ENCODE measurements at regions not wholly inside any gene's neighbourhood (a gene's known extent, or its start where the extent isn't known, plus 50 kb on each side); places are given as distances from the start of the nearest gene placed in this dataset.

DNA sequence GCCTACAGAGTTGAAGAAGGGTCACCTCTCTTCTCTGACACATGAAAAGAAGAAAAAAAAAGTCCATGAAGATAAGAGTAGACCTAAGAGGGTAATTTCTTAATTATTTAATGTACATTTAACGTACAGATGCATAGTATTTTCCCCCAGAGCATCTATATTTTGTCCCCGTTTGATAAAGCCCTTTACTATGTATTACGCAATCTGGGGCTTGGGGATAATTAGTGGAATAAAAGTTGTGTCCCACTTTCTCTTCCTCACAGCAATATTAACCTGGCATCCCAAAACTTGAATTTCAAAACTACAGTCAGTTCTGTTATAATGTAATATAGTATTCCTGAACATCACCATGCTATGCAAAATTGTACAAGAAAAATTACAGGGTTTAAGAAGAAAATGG is 254.1 kb downstream of the SUCLG1 start:
- dilution Hi-C loops (cut with MboI; ENCODE audit: extremely low pct_ligation_motif_present, low sequenced_read_pairs): no loop called here
- Histone ChIP-seq H3K27ac (ENCODE audit: control insufficient read depth, insufficient read depth, low read length) (no peak overlapping the region), H3K4me3 (ENCODE audit: control insufficient read depth in 2 of 3, extremely low read depth in 1 of 3, insufficient read depth in 2 of 3, low read depth in 1 of 3, low read length in 3 of 3) (no peak overlapping the region), H3K9me1 (ENCODE audit: control insufficient read depth, extremely low read depth, insufficient read depth, low read length) (no peaks in the 10 kb centered on the region), H3K36me3 (ENCODE audit: control insufficient read depth in 2 of 2, extremely low read depth in 1 of 2, insufficient read depth in 2 of 2, low read length in 2 of 2) (no peaks in the 10 kb centered on the region), H3K9ac (ENCODE audit: control insufficient read depth, extremely low read depth, insufficient read depth, low read length) (no peak overlapping the region), H3K9me3 (ENCODE audit: control insufficient read depth, low read depth, low read length) (no peaks in the 10 kb centered on the region), H3K4me2 (ENCODE audit: control insufficient read depth, extremely low read depth, insufficient read depth, low read depth, low read length) (no peak overlapping the region), H3K79me2 (ENCODE audit: control insufficient read depth, insufficient read depth, low read length) (no peaks in the 10 kb centered on the region), H3K27me3 (ENCODE audit: control insufficient read depth, extremely low read depth, insufficient read depth, low read length) (peaks cover 16% of the 10 kb centered on the region), H3K4me1 (ENCODE audit: control insufficient read depth, extremely low read depth, insufficient read depth, low read length) (no peaks in the 10 kb centered on the region), H2AFZ (ENCODE audit: control insufficient read depth, low read length) (no peak overlapping the region), H4K20me1 (ENCODE audit: control insufficient read depth, extremely low read depth, insufficient read depth, low read length) (no peaks in the 10 kb centered on the region)
- DNase-seq (ENCODE audit: low read depth, low spot score) (no peak), FAIRE-seq (no peak)
- TF ChIP-seq CTCF (optimal IDR thresholded peaks at IDR 0.05 in 1 of 3, IDR thresholded peaks at IDR 0.05 in 1 of 3, conservative IDR thresholded peaks at IDR 0.05 in 1 of 3; ENCODE audit: extremely low read depth in 1 of 3, insufficient read depth in 2 of 3, low read length in 3 of 3) (no peak), EZH2 (IDR thresholded peaks at IDR 0.05; ENCODE audit: low read length) (no peak)

DNA sequence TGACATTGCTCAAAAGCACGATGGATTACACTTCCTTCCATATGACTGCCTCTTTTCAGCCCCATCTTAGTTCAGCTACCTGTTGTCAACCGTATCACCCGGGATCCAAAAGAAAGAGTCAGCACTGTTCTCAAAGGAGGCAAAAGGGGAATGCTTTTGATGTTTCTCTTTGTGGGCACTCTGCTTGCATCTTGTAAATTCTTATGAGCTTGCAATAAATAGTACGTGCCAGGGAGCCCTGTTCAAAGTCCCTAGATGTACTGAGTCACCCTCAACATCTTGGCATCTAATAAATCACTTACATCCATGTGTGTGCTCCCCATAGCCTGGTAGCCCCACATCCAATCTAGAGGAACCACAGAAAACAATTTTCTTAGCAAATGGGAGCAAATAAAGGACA is 256.9 kb downstream of the SUCLG1 start:
- peaks cover 16% of the 10 kb centered on the region for H3K27me3 ChIP-seq (ENCODE audit: control insufficient read depth, extremely low read depth, insufficient read depth, low read length)
- no peak for TF ChIP-seq EZH2 (IDR thresholded peaks at IDR 0.05; ENCODE audit: low read length)
- no peak for TF ChIP-seq CTCF (optimal IDR thresholded peaks at IDR 0.05 in 1 of 3, IDR thresholded peaks at IDR 0.05 in 1 of 3, conservative IDR thresholded peaks at IDR 0.05 in 1 of 3; ENCODE audit: extremely low read depth in 1 of 3, insufficient read depth in 2 of 3, low read length in 3 of 3)
- no peaks in the 10 kb centered on the region for H3K9me1 ChIP-seq (ENCODE audit: control insufficient read depth, extremely low read depth, insufficient read depth, low read length)
- no peaks in the 10 kb centered on the region for H4K20me1 ChIP-seq (ENCODE audit: control insufficient read depth, extremely low read depth, insufficient read depth, low read length)
- no peak overlapping the region for H3K27ac ChIP-seq (ENCODE audit: control insufficient read depth, insufficient read depth, low read length)
- FAIRE-seq: no peak
- H3K9ac ChIP-seq (ENCODE audit: control insufficient read depth, extremely low read depth, insufficient read depth, low read length): no peak overlapping the region
- no peak overlapping the region for H3K4me2 ChIP-seq (ENCODE audit: control insufficient read depth, extremely low read depth, insufficient read depth, low read depth, low read length)
- DNase-seq (ENCODE audit: low read depth, low spot score): no peak
- H3K9me3 ChIP-seq (ENCODE audit: control insufficient read depth, low read depth, low read length): no peaks in the 10 kb centered on the region
- dilution Hi-C loops (cut with MboI; ENCODE audit: extremely low pct_ligation_motif_present, low sequenced_read_pairs): no loop called here
- no peaks in the 10 kb centered on the region for H3K79me2 ChIP-seq (ENCODE audit: control insufficient read depth, insufficient read depth, low read length)
- H3K4me3 ChIP-seq (ENCODE audit: control insufficient read depth in 2 of 3, extremely low read depth in 1 of 3, insufficient read depth in 2 of 3, low read depth in 1 of 3, low read length in 3 of 3): no peak overlapping the region
- H3K36me3 ChIP-seq (ENCODE audit: control insufficient read depth in 2 of 2, extremely low read depth in 1 of 2, insufficient read depth in 2 of 2, low read length in 2 of 2): no peaks in the 10 kb centered on the region
- H2AFZ ChIP-seq (ENCODE audit: control insufficient read depth, low read length): no peak overlapping the region
- no peaks in the 10 kb centered on the region for H3K4me1 ChIP-seq (ENCODE audit: control insufficient read depth, extremely low read depth, insufficient read depth, low read length)
